Neuronal stem cell (in vitro differentiated cells): ENCODE measurements at regions not wholly inside any gene's neighbourhood (a gene's known extent, or its start where the extent isn't known, plus 50 kb on each side); places are given as distances from the start of the nearest gene placed in this dataset.
"Not testable (repeated sequence)": the region's sequence is repeated elsewhere in the genome, so short reads cannot be mapped to it uniquely, and the experiment has no call there.

Source experiments
- DNase-seq: peaks from one replicate; pipeline ENCODE4 v3.0.0-alpha.2; 2013; ENCODE audit warnings: low spot score
- H2AFZ ChIP-seq: one replicate; pipeline ENCODE4 v1.6.1; 2013; ENCODE audit warnings: mild to moderate bottlenecking, low read length, inconsistent platforms
- H2AK5ac ChIP-seq: 2 replicates; pipeline ENCODE4 v1.6.1; 2013; ENCODE audit warnings: low read depth, mild to moderate bottlenecking, inconsistent platforms, low read length, moderate library complexity, mixed read lengths
- H2BK120ac ChIP-seq: 2 replicates; pipeline ENCODE4 v1.6.1; 2013; ENCODE audit warnings: low read depth, mild to moderate bottlenecking, inconsistent platforms, low read length, moderate library complexity, mixed read lengths
- H2BK12ac ChIP-seq: one replicate; pipeline ENCODE4 v1.6.1; 2013; ENCODE audit warnings: low read length, inconsistent platforms
- H2BK15ac ChIP-seq: 2 replicates; pipeline ENCODE4 v1.6.1; 2013; ENCODE audit warnings: mild to moderate bottlenecking, low read length, inconsistent platforms, mixed read lengths
- H2BK5ac ChIP-seq: one replicate; pipeline ENCODE4 v1.6.1; 2013; ENCODE audit warnings: inconsistent platforms, mild to moderate bottlenecking, low read length, moderate library complexity
- H3K14ac ChIP-seq: one replicate; pipeline ENCODE4 v1.6.1; 2013; ENCODE audit warnings: low read length, inconsistent platforms
- H3K18ac ChIP-seq: 2 replicates; pipeline ENCODE4 v1.6.1; 2013; ENCODE audit warnings: low read length, inconsistent platforms
- H3K23ac ChIP-seq: 2 replicates; pipeline ENCODE4 v1.6.1; 2013; ENCODE audit warnings: low read depth, mild to moderate bottlenecking, mixed read lengths, low read length, inconsistent platforms; ENCODE audit not compliant: poor library complexity
- H3K27ac ChIP-seq: replicated peaks from 3 replicates; pipeline ENCODE4 v1.5.1; 2013; ENCODE audit warnings: low read length, inconsistent platforms
- H3K27me3 ChIP-seq, 3 experiments: 2 replicates each; pipeline ENCODE4 v1.6.1; 2013; ENCODE audit warnings: low read length in 3 of 3, mild to moderate bottlenecking in 2 of 3, inconsistent platforms in 1 of 3, low read depth in 1 of 3, mixed read lengths in 1 of 3, moderate library complexity in 1 of 3; ENCODE audit not compliant: control insufficient read depth in 3 of 3, insufficient read depth in 3 of 3
- H3K36me3 ChIP-seq, 2 donors: replicated peaks in 1 of 2; 2 replicates each; pipeline ENCODE4 v1.6.1; 2013; ENCODE audit warnings: low read length in 2 of 2; ENCODE audit not compliant: control insufficient read depth in 2 of 2, insufficient read depth in 2 of 2
- H3K4ac ChIP-seq: 2 replicates; pipeline ENCODE4 v1.6.1; 2013; ENCODE audit warnings: inconsistent platforms, mild to moderate bottlenecking, low read length, moderate library complexity
- H3K4me1 ChIP-seq, 2 donors: 1 replicate in 1 of 2; 2 replicates in 1 of 2; pipeline ENCODE4 v1.6.1; 2013; ENCODE audit warnings: low read length in 2 of 2, low read depth in 1 of 2; ENCODE audit not compliant: control insufficient read depth in 2 of 2, insufficient read depth in 1 of 2
- H3K4me2 ChIP-seq: one replicate; pipeline ENCODE4 v1.6.1; 2013; ENCODE audit warnings: mild to moderate bottlenecking, low read length, inconsistent platforms; ENCODE audit not compliant: insufficient read depth, poor library complexity, severe bottlenecking
- H3K4me3 ChIP-seq, 2 donors: 2 replicates each; pipeline ENCODE4 v1.5.1; 2013; ENCODE audit warnings: low read length in 2 of 2, mild to moderate bottlenecking in 2 of 2, inconsistent platforms in 1 of 2, moderate library complexity in 1 of 2
- H3K79me1 ChIP-seq: one replicate; pipeline ENCODE4 v1.6.1; 2013; ENCODE audit warnings: low read depth, mild to moderate bottlenecking, inconsistent platforms, low read length, moderate library complexity
- H3K9ac ChIP-seq: one replicate; pipeline ENCODE4 v1.6.1; 2013; ENCODE audit warnings: mild to moderate bottlenecking, low read depth, low read length, inconsistent platforms; ENCODE audit not compliant: poor library complexity
- H3K9me3 ChIP-seq, 2 donors: replicated peaks in 1 of 2; 2 replicates each; pipeline versions ENCODE3 to v1.6.1; 2013; ENCODE audit warnings: low read length in 2 of 2, mild to moderate bottlenecking in 2 of 2, inconsistent platforms in 1 of 2, low read depth in 1 of 2, mixed read lengths in 1 of 2, moderate library complexity in 1 of 2; ENCODE audit not compliant: control insufficient read depth in 2 of 2, insufficient read depth in 1 of 2
- H4K8ac ChIP-seq: one replicate; pipeline ENCODE4 v1.6.1; 2013; ENCODE audit warnings: low read depth, mild to moderate bottlenecking, inconsistent platforms, low read length, moderate library complexity
- H4K91ac ChIP-seq: one replicate; pipeline ENCODE4 v1.6.1; 2013; ENCODE audit warnings: low read length, low read depth, mild to moderate bottlenecking, inconsistent platforms; ENCODE audit not compliant: poor library complexity
- WGBS, 2 donors: extraction: QIAGEN DNeasy Blood & Tissue Kit; methylation state at CpG; one replicate each; pipeline ENCODE4 v1.1.7; 2013; ENCODE audit warnings: missing lambda C conversion rate in 2 of 2, mixed read lengths in 1 of 2; ENCODE audit not compliant: insufficient read length in 2 of 2, insufficient replicate concordance in 1 of 2; ENCODE audit errors: extremely low coverage in 2 of 2; 5-methylcytosine and 5-hydroxymethylcytosine counted together

- not testable (repeated sequence) for H4K91ac ChIP-seq, H2BK120ac ChIP-seq, H3K9ac ChIP-seq, H2AK5ac ChIP-seq, H3K23ac ChIP-seq, H3K36me3 ChIP-seq, H3K4me3 ChIP-seq, H2BK5ac ChIP-seq, H3K4me2 ChIP-seq, H3K18ac ChIP-seq, H2AFZ ChIP-seq, H3K79me1 ChIP-seq, H4K8ac ChIP-seq, H3K4ac ChIP-seq, H3K9me3 ChIP-seq, H3K27ac ChIP-seq, DNase-seq, H2BK12ac ChIP-seq, H3K27me3 ChIP-seq, H3K4me1 ChIP-seq, H3K14ac ChIP-seq, H2BK15ac ChIP-seq
- WGBS, 2 donors: no CpG with 5 or more reads among the region's 4 CpGs
Observed at GRCh38 chr4:118492963-118493362, 140.2 kb upstream of the PRSS12 start.

- H3K27me3 ChIP-seq, H3K4me1 ChIP-seq, DNase-seq, H4K91ac ChIP-seq, H4K8ac ChIP-seq, H2AFZ ChIP-seq, H2BK15ac ChIP-seq, H3K27ac ChIP-seq, H3K23ac ChIP-seq, H3K4ac ChIP-seq, H3K36me3 ChIP-seq, H2BK12ac ChIP-seq, H3K4me3 ChIP-seq, H3K9ac ChIP-seq, H2BK120ac ChIP-seq, H3K14ac ChIP-seq, H3K79me1 ChIP-seq, H2BK5ac ChIP-seq, H3K18ac ChIP-seq, H2AK5ac ChIP-seq, H3K9me3 ChIP-seq, H3K4me2 ChIP-seq: not testable (repeated sequence)
- no CpG with 5 or more reads among the region's 6 CpGs for WGBS, 2 donors
Observed at GRCh38 chr4:118494437-118494836, 141.6 kb upstream of the PRSS12 start.

GRCh38 chr4:118502967-118503366, 150.2 kb upstream of the PRSS12 start:
- H3K23ac ChIP-seq, H2BK5ac ChIP-seq, H3K9ac ChIP-seq, H3K4ac ChIP-seq, H3K4me2 ChIP-seq, H2BK120ac ChIP-seq, H2BK12ac ChIP-seq, H4K91ac ChIP-seq, H4K8ac ChIP-seq, H3K27me3 ChIP-seq, H3K4me3 ChIP-seq, H3K18ac ChIP-seq, H2AFZ ChIP-seq, H3K9me3 ChIP-seq, H3K14ac ChIP-seq, H2AK5ac ChIP-seq, H3K36me3 ChIP-seq, DNase-seq, H2BK15ac ChIP-seq, H3K27ac ChIP-seq, H3K79me1 ChIP-seq, H3K4me1 ChIP-seq: not testable (repeated sequence)
- no CpG with 5 or more reads among the region's 5 CpGs for WGBS, 2 donors

GRCh38 chr4:118504927-118505326, 152.1 kb upstream of the PRSS12 start:
- H3K36me3 ChIP-seq, H2BK5ac ChIP-seq, DNase-seq, H2BK15ac ChIP-seq, H2BK12ac ChIP-seq, H3K23ac ChIP-seq, H3K27me3 ChIP-seq, H2AFZ ChIP-seq, H3K4me2 ChIP-seq, H3K27ac ChIP-seq, H3K79me1 ChIP-seq, H3K4ac ChIP-seq, H2AK5ac ChIP-seq, H4K8ac ChIP-seq, H3K4me3 ChIP-seq, H3K9me3 ChIP-seq, H3K18ac ChIP-seq, H4K91ac ChIP-seq, H3K9ac ChIP-seq, H3K4me1 ChIP-seq, H3K14ac ChIP-seq, H2BK120ac ChIP-seq: not testable (repeated sequence)
